Retina (tissue), 1 donor: ENCODE measurements at regions not wholly inside any gene's neighbourhood (a gene's known extent, or its start where the extent isn't known, plus 50 kb on each side); places are given as distances from the start of the nearest gene placed in this dataset.
A peak's percentile ranks its signal among the peaks of the same experiment; 100 is the strongest.

ENCODE experiments used
- DNase-seq: peaks from one replicate; pipeline ENCODE4 v3.0.0-alpha.2; 2016

- DNase-seq, result peak; percentile 51
Measured at GRCh38 chr3:59284926-59285325, 235.1 kb upstream of the CFAP20DC start.

- DNase-seq, result no peak
Measured at GRCh38 chr3:59280113-59280512, 230.3 kb upstream of the CFAP20DC start.

- DNase-seq, result no peak
Measured at GRCh38 chr3:59277816-59278215, 228.0 kb upstream of the CFAP20DC start.

- no peak for DNase-seq
Measured at GRCh38 chr3:59277201-59277600, 227.4 kb upstream of the CFAP20DC start.

GRCh38 chr3:59273976-59274375 is 224.2 kb upstream of the CFAP20DC start:
- DNase-seq, result no peak

- DNase-seq, result no peak
Measured at GRCh38 chr3:59271971-59272370, 222.1 kb upstream of the CFAP20DC start.

GRCh38 chr3:59270921-59271320 is 221.1 kb upstream of the CFAP20DC start:
- DNase-seq, result no peak

- DNase-seq, result no peak
Measured at GRCh38 chr3:59270209-59270608, 220.4 kb upstream of the CFAP20DC start.

- no peak for DNase-seq
Measured at GRCh38 chr3:59268170-59268569, 218.3 kb upstream of the CFAP20DC start.

GRCh38 chr3:59267021-59267420 is 217.2 kb upstream of the CFAP20DC start:
- DNase-seq, result no peak

- no peak for DNase-seq
Measured at GRCh38 chr3:59266551-59266950, 216.7 kb upstream of the CFAP20DC start.

GRCh38 chr3:59265566-59265965 is 215.7 kb upstream of the CFAP20DC start:
- DNase-seq, result no peak

GRCh38 chr3:59264366-59264765 is 214.5 kb upstream of the CFAP20DC start:
- DNase-seq, result no peak

- DNase-seq, result no peak
Measured at GRCh38 chr3:59263152-59263551, 213.3 kb upstream of the CFAP20DC start.

GRCh38 chr3:59262076-59262498 is 212.3 kb upstream of the CFAP20DC start:
- no peak for DNase-seq

GRCh38 chr3:59261009-59261408 is 211.2 kb upstream of the CFAP20DC start:
- no peak for DNase-seq

GRCh38 chr3:59258550-59259260 is 208.9 kb upstream of the CFAP20DC start:
- DNase-seq, result no peak

GRCh38 chr3:59257506-59257905 is 207.7 kb upstream of the CFAP20DC start:
- DNase-seq, result no peak

GRCh38 chr3:59256230-59256629 is 206.4 kb upstream of the CFAP20DC start:
- DNase-seq, result no peak

- DNase-seq, result no peak
Measured at GRCh38 chr3:59254976-59255375, 205.2 kb upstream of the CFAP20DC start.

GRCh38 chr3:59254433-59254832 is 204.6 kb upstream of the CFAP20DC start:
- DNase-seq, result no peak

GRCh38 chr3:59253523-59253922 is 203.7 kb upstream of the CFAP20DC start:
- DNase-seq, result no peak

- no peak for DNase-seq
Measured at GRCh38 chr3:59251869-59252268, 202.0 kb upstream of the CFAP20DC start.

GRCh38 chr3:59250600-59250999 is 200.8 kb upstream of the CFAP20DC start:
- no peak for DNase-seq

- no peak for DNase-seq
Measured at GRCh38 chr3:59249698-59250361, 200.0 kb upstream of the CFAP20DC start.
